Calu3 (cell line): ENCODE measurements at regions not wholly inside any gene's neighbourhood (a gene's known extent, or its start where the extent isn't known, plus 50 kb on each side); places are given as distances from the start of the nearest gene placed in this dataset.

ENCODE experiments used
- BruUV-seq: library from RNA; stranded (reverse); fragments of 400-500 nt; replicated peaks from 2 replicates; lab custom pipeline; 2021; lab: Mats Ljungman, UMichigan
- CTCF ChIA-PET: fragments of 300-600 bp; sonication (Branson Sonifier 250); formaldehyde crosslinking; loops from one replicate; lab custom pipeline; 2022; ENCODE audit warnings: antibody characterized with exemption; lab: Charles Lee
- DNase-seq: peaks from one replicate; pipeline ENCODE4 v3.0.0; 2022
- H3K27ac Mint-ChIP-seq: one replicate; pipeline ENCODE4 v1.8.0; 2022; ENCODE audit warnings: mixed read lengths; ENCODE audit not compliant: unreplicated experiment
- H3K27me3 Mint-ChIP-seq: one replicate; pipeline ENCODE4 v1.8.0; 2022; ENCODE audit warnings: mixed read lengths; ENCODE audit not compliant: unreplicated experiment
- H3K36me3 Mint-ChIP-seq: one replicate; pipeline ENCODE4 v1.8.0; 2022; ENCODE audit warnings: mild to moderate bottlenecking, moderate library complexity, mixed read lengths; ENCODE audit not compliant: insufficient read depth, unreplicated experiment
- H3K4me1 Mint-ChIP-seq: one replicate; pipeline ENCODE4 v1.8.0; 2022; ENCODE audit warnings: mild to moderate bottlenecking, low read depth, mixed read lengths; ENCODE audit not compliant: unreplicated experiment
- H3K4me3 Mint-ChIP-seq: one replicate; pipeline ENCODE4 v1.8.0; 2022; ENCODE audit warnings: mild to moderate bottlenecking, low read depth, moderate library complexity, mixed read lengths; ENCODE audit not compliant: unreplicated experiment
- H3K9me3 Mint-ChIP-seq: one replicate; pipeline ENCODE4 v1.8.0; 2022; ENCODE audit warnings: low read depth, mixed read lengths; ENCODE audit not compliant: unreplicated experiment
- intact Hi-C: fragments of 100-400 bp; cut with micrococcal nuclease; formaldehyde crosslinking; loops from one replicate; pipeline ENCODE4 v1.10.0; 2022; ENCODE audit not compliant: unreplicated experiment
- TF ChIP-seq, protein P1 (sequence below): fragments of 200-600 bp; IDR thresholded peaks from one replicate; pipeline ENCODE4 v1.8.0; 2022; ENCODE audit warnings: antibody characterized with exemption; ENCODE audit not compliant: unreplicated experiment

GRCh38 chr2:228956701-228957474 is 314.2 kb downstream of the PID1 start:
- Mint-ChIP-seq H3K9me3 (peaks cover 25% of the 10 kb centered on the region), H3K4me3 (no peak overlapping the region), H3K4me1 (no peaks in the 10 kb centered on the region), H3K27ac (no peak overlapping the region), H3K27me3 (no peaks in the 10 kb centered on the region), H3K36me3 (no peaks in the 10 kb centered on the region)
- no peak for DNase-seq
- TF ChIP-seq, protein P1, sequence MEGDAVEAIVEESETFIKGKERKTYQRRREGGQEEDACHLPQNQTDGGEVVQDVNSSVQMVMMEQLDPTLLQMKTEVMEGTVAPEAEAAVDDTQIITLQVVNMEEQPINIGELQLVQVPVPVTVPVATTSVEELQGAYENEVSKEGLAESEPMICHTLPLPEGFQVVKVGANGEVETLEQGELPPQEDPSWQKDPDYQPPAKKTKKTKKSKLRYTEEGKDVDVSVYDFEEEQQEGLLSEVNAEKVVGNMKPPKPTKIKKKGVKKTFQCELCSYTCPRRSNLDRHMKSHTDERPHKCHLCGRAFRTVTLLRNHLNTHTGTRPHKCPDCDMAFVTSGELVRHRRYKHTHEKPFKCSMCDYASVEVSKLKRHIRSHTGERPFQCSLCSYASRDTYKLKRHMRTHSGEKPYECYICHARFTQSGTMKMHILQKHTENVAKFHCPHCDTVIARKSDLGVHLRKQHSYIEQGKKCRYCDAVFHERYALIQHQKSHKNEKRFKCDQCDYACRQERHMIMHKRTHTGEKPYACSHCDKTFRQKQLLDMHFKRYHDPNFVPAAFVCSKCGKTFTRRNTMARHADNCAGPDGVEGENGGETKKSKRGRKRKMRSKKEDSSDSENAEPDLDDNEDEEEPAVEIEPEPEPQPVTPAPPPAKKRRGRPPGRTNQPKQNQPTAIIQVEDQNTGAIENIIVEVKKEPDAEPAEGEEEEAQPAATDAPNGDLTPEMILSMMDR = no peak
- intact Hi-C loops = no loop called here
- CTCF ChIA-PET = interaction anchor here (0.7 kb wide), 1 partner anchor 18 kb away, joined by 3 read pairs; no protein-coding TSS in a partner anchor
- BruUV-seq = no TSS peak

DNA sequence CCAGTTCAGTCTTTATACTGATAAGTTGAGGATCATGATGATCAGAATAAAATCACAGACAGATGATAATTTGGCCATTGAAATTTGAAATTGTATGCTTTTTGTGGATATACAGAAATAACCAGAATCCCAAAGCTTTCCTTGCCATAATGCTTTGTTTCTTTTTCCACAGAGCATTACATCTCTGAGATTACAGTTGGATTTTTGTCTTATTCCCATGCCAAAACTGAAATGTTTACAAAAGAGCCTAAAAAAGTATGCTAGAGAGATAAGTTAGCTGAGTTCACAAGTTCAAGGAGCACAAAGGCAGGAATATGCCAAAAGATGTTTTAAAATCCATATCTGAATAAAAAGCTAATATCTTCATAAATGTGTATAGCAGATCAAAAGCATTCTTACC is 321.3 kb downstream of the PID1 start:
- TF ChIP-seq, protein P1 = no peak
- H3K4me1 Mint-ChIP-seq = no peaks in the 10 kb centered on the region
- no peaks in the 10 kb centered on the region for H3K27me3 Mint-ChIP-seq
- H3K36me3 Mint-ChIP-seq = no peaks in the 10 kb centered on the region
- intact Hi-C loops = no loop called here
- CTCF ChIA-PET = no interaction called here
- H3K4me3 Mint-ChIP-seq = no peak overlapping the region
- no peak for DNase-seq
- H3K27ac Mint-ChIP-seq = no peak overlapping the region
- BruUV-seq = no TSS peak
- H3K9me3 Mint-ChIP-seq = peaks cover 8% of the 10 kb centered on the region

DNA sequence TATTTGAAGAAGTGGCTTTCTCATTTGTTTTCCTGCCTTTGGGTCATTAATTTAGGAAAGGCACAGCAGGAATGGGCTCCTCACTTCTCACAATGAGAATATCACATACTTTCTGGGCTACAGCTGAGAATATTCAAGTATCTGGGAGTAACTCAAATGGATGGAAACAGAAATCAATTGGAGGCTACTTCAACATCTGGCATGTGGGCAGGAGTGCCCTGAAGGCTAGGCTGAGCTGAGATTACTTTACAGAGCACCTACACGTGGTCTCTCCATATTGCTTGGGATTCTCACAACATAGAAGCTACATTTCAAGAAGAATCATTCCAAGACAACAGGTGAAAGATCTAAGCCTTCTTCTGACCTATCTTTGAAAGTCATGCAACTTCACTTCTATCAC is 325.4 kb downstream of the PID1 start:
- Mint-ChIP-seq H3K27me3 (no peaks in the 10 kb centered on the region), H3K36me3 (no peaks in the 10 kb centered on the region), H3K9me3 (peaks cover 9% of the 10 kb centered on the region), H3K27ac (no peak overlapping the region), H3K4me3 (no peak overlapping the region), H3K4me1 (no peaks in the 10 kb centered on the region)
- intact Hi-C loops = no loop called here
- DNase-seq = no peak
- BruUV-seq = no TSS peak
- CTCF ChIA-PET = no interaction called here
- TF ChIP-seq, protein P1 = no peak

DNA sequence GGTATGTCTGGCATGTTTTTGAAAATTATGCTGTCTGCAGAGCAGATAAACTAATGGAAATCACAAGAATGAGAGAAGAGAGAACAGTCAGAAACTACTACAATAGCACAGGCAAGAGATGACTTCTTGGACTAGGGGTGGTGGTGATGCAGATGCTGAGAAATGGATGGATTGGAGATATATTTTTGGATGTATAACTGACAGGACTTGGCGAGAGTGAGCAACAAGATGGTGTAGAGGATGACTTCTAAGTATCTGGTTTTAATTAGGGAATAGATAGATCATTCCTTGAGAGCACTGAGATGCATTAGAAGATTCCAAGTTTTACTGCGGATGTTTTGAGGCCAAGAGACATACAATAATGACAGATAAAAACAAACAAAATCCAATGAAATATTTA is 328.2 kb downstream of the PID1 start:
- H3K9me3 Mint-ChIP-seq = peaks cover 11% of the 10 kb centered on the region
- no peaks in the 10 kb centered on the region for H3K27me3 Mint-ChIP-seq
- CTCF ChIA-PET = no interaction called here
- H3K4me3 Mint-ChIP-seq = no peak overlapping the region
- DNase-seq = no peak
- BruUV-seq = no TSS peak
- intact Hi-C loops = no loop called here
- no peaks in the 10 kb centered on the region for H3K4me1 Mint-ChIP-seq
- H3K27ac Mint-ChIP-seq = no peak overlapping the region
- TF ChIP-seq, protein P1 = no peak
- H3K36me3 Mint-ChIP-seq = no peaks in the 10 kb centered on the region
